Uterus (tissue), 2 donors: ENCODE measurements at regions not wholly inside any gene's neighbourhood (a gene's known extent, or its start where the extent isn't known, plus 50 kb on each side); places are given as distances from the start of the nearest gene placed in this dataset.

Source experiments
- POLR2A ChIP-seq, 2 donors: fragments of 450-650 bp; IDR thresholded peaks; one replicate each; pipeline ENCODE4 v1.6.1; 2016; ENCODE audit warnings: antibody characterized with exemption in 2 of 2, mild to moderate bottlenecking in 1 of 2, moderate library complexity in 1 of 2
- TF ChIP-seq, protein P1 (sequence below), 4 experiments: fragments of 200-600 bp in 2 of 4; fragments of 450-650 bp in 2 of 4; sonication (generic) in 2 of 4; IDR thresholded peaks; one replicate each; pipeline ENCODE4 v1.5.1; 2016 to 2019; ENCODE audit warnings: antibody characterized with exemption in 4 of 4, mild to moderate bottlenecking in 2 of 4, moderate library complexity in 1 of 4

DNA sequence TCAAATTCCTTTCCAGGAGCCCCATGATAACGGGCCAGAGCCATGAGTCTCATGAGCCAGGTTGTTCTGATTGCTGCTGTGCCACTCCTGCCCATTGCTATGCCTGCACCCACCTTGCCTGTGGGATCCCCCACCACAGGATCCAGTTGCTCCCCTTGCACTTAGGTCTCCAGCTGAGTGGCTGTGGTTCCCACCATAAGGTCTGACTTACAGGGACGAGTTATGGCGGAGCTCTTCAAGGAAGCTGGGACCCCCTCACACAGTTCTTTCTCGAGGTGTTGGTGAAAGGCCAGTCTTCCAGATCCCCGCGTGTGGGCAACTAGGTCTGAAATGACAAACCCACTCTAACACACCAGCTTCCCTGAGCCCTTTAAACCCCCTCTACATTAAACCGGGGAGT lies 111.9 kb upstream of the C14orf180 start:
- TF ChIP-seq, protein P1, sequence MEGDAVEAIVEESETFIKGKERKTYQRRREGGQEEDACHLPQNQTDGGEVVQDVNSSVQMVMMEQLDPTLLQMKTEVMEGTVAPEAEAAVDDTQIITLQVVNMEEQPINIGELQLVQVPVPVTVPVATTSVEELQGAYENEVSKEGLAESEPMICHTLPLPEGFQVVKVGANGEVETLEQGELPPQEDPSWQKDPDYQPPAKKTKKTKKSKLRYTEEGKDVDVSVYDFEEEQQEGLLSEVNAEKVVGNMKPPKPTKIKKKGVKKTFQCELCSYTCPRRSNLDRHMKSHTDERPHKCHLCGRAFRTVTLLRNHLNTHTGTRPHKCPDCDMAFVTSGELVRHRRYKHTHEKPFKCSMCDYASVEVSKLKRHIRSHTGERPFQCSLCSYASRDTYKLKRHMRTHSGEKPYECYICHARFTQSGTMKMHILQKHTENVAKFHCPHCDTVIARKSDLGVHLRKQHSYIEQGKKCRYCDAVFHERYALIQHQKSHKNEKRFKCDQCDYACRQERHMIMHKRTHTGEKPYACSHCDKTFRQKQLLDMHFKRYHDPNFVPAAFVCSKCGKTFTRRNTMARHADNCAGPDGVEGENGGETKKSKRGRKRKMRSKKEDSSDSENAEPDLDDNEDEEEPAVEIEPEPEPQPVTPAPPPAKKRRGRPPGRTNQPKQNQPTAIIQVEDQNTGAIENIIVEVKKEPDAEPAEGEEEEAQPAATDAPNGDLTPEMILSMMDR (IDR thresholded peaks at IDR 0.05): no peak
- TF ChIP-seq POLR2A (IDR thresholded peaks at IDR 0.05): no peak
